Adrenal gland (tissue), 5 donors: ENCODE measurements at regions not wholly inside any gene's neighbourhood (a gene's known extent, or its start where the extent isn't known, plus 50 kb on each side); places are given as distances from the start of the nearest gene placed in this dataset.

Experiments used
- CTCF ChIP-seq, 6 experiments: fragments of 450-650 bp in 4 of 6; fragments of 200-600 bp in 2 of 6; sonication (generic) in 1 of 6; IDR thresholded peaks; 1 replicate in 5 of 6; 2 replicates in 1 of 6; pipeline versions ENCODE4 v1.5.1 to v1.8.0; 2016 to 2021; ENCODE audit warnings: antibody characterized with exemption in 6 of 6, mild to moderate bottlenecking in 2 of 6, moderate library complexity in 1 of 6
- POLR2A ChIP-seq, 2 donors: fragments of 450-650 bp; IDR thresholded peaks; one replicate each; pipeline ENCODE4 v1.6.1; 2017; ENCODE audit warnings: antibody characterized with exemption in 2 of 2, mild to moderate bottlenecking in 2 of 2, moderate library complexity in 1 of 2
- donor health status: DM: no; HTN: no; CAD: no.

GRCh38 chr11:13189561-13190426 is 87.8 kb upstream of the BMAL1 start:
- TF ChIP-seq POLR2A (IDR thresholded peaks at IDR 0.05) (no peak), CTCF (IDR thresholded peaks at IDR 0.05) (no peak)
